Mesenchymal stem cell (in vitro differentiated cells and primary cell): ENCODE measurements at regions not wholly inside any gene's neighbourhood (a gene's known extent, or its start where the extent isn't known, plus 50 kb on each side); places are given as distances from the start of the nearest gene placed in this dataset.

Experiments used
- DNase-seq: peaks from one replicate; pipeline ENCODE4 v3.0.0-alpha.2; 2013
- H2AFZ ChIP-seq: one replicate; pipeline ENCODE4 v1.6.1; 2013; ENCODE audit warnings: low read depth, mild to moderate bottlenecking, control low read depth, inconsistent platforms, low read length, moderate library complexity
- H2AK5ac ChIP-seq: 2 replicates; pipeline ENCODE4 v1.6.1; 2013; ENCODE audit warnings: low read length, moderate library complexity, mild to moderate bottlenecking, inconsistent platforms; ENCODE audit not compliant: severe bottlenecking
- H2BK120ac ChIP-seq: one replicate; pipeline ENCODE4 v1.6.1; 2013; ENCODE audit warnings: low read depth, mild to moderate bottlenecking, inconsistent platforms, low read length, moderate library complexity
- H2BK12ac ChIP-seq, 2 experiments: one replicate each; pipeline ENCODE4 v1.6.1; 2013; ENCODE audit warnings: inconsistent platforms in 2 of 2, low read length in 2 of 2, mild to moderate bottlenecking in 2 of 2, moderate library complexity in 2 of 2, control low read depth in 1 of 2
- H2BK15ac ChIP-seq: one replicate; pipeline ENCODE4 v1.6.1; 2013; ENCODE audit warnings: mild to moderate bottlenecking, low read depth, inconsistent platforms; ENCODE audit not compliant: poor library complexity, severe bottlenecking
- H2BK5ac ChIP-seq: 2 replicates; pipeline ENCODE4 v1.6.1; 2013; ENCODE audit warnings: low read depth, mild to moderate bottlenecking, low read length, control low read depth, inconsistent platforms; ENCODE audit not compliant: poor library complexity, severe bottlenecking
- H3K14ac ChIP-seq, 2 experiments: one replicate each; pipeline ENCODE4 v1.6.1; 2013; ENCODE audit warnings: inconsistent platforms in 2 of 2, low read length in 2 of 2, control low read depth in 1 of 2, mild to moderate bottlenecking in 1 of 2, moderate library complexity in 1 of 2
- H3K18ac ChIP-seq, 2 experiments: one replicate each; pipeline ENCODE4 v1.6.1; 2013; ENCODE audit warnings: inconsistent platforms in 2 of 2, low read length in 2 of 2, control low read depth in 1 of 2, low read depth in 1 of 2, mild to moderate bottlenecking in 1 of 2
- H3K23ac ChIP-seq, 2 experiments: one replicate each; pipeline ENCODE4 v1.6.1; 2013; ENCODE audit warnings: inconsistent platforms in 2 of 2, low read length in 2 of 2, mild to moderate bottlenecking in 2 of 2, moderate library complexity in 2 of 2, control low read depth in 1 of 2
- H3K27ac ChIP-seq: 2 replicates; pipeline ENCODE4 v1.5.1; 2013; ENCODE audit warnings: mild to moderate bottlenecking, moderate library complexity, low read length, control low read depth, inconsistent platforms; ENCODE audit not compliant: poor library complexity, severe bottlenecking
- H3K27me3 ChIP-seq, 2 experiments: 2 replicates each; pipeline versions ENCODE4 v1.6.1 to v1.7.0; 2013; ENCODE audit warnings: low read length in 2 of 2, mild to moderate bottlenecking in 2 of 2, moderate library complexity in 2 of 2, control low read depth in 1 of 2, inconsistent platforms in 1 of 2; ENCODE audit not compliant: control insufficient read depth in 1 of 2, insufficient read depth in 1 of 2
- H3K36me3 ChIP-seq, 2 experiments: 2 replicates each; pipeline versions ENCODE4 v1.6.1 to v1.7.0; 2013; ENCODE audit warnings: low read length in 2 of 2, control low read depth in 1 of 2, inconsistent platforms in 1 of 2, low read depth in 1 of 2, mild to moderate bottlenecking in 1 of 2; ENCODE audit not compliant: insufficient read depth in 2 of 2, control insufficient read depth in 1 of 2
- H3K4ac ChIP-seq, 2 experiments: one replicate each; pipeline ENCODE4 v1.6.1; 2013; ENCODE audit warnings: inconsistent platforms in 2 of 2, low read length in 2 of 2, mild to moderate bottlenecking in 2 of 2, moderate library complexity in 2 of 2, control low read depth in 1 of 2, low read depth in 1 of 2
- H3K4me1 ChIP-seq: 2 replicates; pipeline ENCODE4 v1.6.1; 2013; ENCODE audit warnings: low read depth, low read length, control low read depth; ENCODE audit not compliant: control insufficient read depth, insufficient read depth
- H3K4me2 ChIP-seq: 2 replicates; pipeline ENCODE4 v1.6.1; 2013; ENCODE audit warnings: low read length, mild to moderate bottlenecking, inconsistent platforms; ENCODE audit not compliant: poor library complexity, severe bottlenecking
- H3K4me3 ChIP-seq, 2 experiments: 2 replicates each; pipeline versions ENCODE4 v1.5.1 to v1.7.0; 2013; ENCODE audit warnings: low read length in 2 of 2, mild to moderate bottlenecking in 2 of 2, control low read depth in 1 of 2, low read depth in 1 of 2; ENCODE audit not compliant: insufficient read depth in 1 of 2
- H3K79me1 ChIP-seq: replicated peaks from 2 replicates; pipeline ENCODE4 v1.6.1; 2013; ENCODE audit warnings: mild to moderate bottlenecking, control low read depth, low read length, inconsistent platforms; ENCODE audit not compliant: poor library complexity, severe bottlenecking
- H3K9ac ChIP-seq: 2 replicates; pipeline ENCODE4 v1.7.0; 2013; ENCODE audit warnings: mild to moderate bottlenecking, low read length, moderate library complexity
- H3K9me3 ChIP-seq: 2 replicates; pipeline ENCODE4 v1.7.0; 2013; ENCODE audit warnings: mild to moderate bottlenecking, low read length; ENCODE audit not compliant: control insufficient read depth
- H4K8ac ChIP-seq: one replicate; pipeline ENCODE4 v1.6.1; 2013; ENCODE audit warnings: inconsistent platforms, mild to moderate bottlenecking, low read length, moderate library complexity
- H4K91ac ChIP-seq: one replicate; pipeline ENCODE4 v1.6.1; 2013; ENCODE audit warnings: mild to moderate bottlenecking, low read length, inconsistent platforms
- WGBS: methylation state at CpG from one replicate; pipeline ENCODE4 v1.1.7; 2013; ENCODE audit warnings: mixed read lengths; 5-methylcytosine and 5-hydroxymethylcytosine counted together

- Histone ChIP-seq H3K79me1 (no peaks in the 10 kb centered on the region), H3K27me3 (no peaks in the 10 kb centered on the region), H2BK120ac (no peak overlapping the region), H4K91ac (no peak overlapping the region), H2BK15ac (no peak overlapping the region), H3K14ac (no peak overlapping the region), H2BK12ac (no peak overlapping the region), H2AK5ac (no peak overlapping the region), H3K9me3 (peaks cover 4% of the 10 kb centered on the region), H3K4me3 (no peak overlapping the region), H2AFZ (no peak overlapping the region), H3K36me3 (no peaks in the 10 kb centered on the region), H3K4ac (no peak overlapping the region), H3K27ac (no peak overlapping the region), H3K23ac (no peak overlapping the region), H4K8ac (no peak overlapping the region), H3K4me1 (no peaks in the 10 kb centered on the region), H3K18ac (no peak overlapping the region), H3K4me2 (no peak overlapping the region), H3K9ac (no peak overlapping the region), H2BK5ac (no peak overlapping the region)
- peak; percentile 79 for DNase-seq
- WGBS: 1% methylated on average over 2 of the region's 3 CpGs
Observed at GRCh38 chr6:9789201-9789600, 625.7 kb downstream of the TFAP2A start.

- H2BK15ac ChIP-seq: no peak overlapping the region
- H2BK12ac ChIP-seq: no peak overlapping the region
- no peaks in the 10 kb centered on the region for H3K27me3 ChIP-seq
- no peaks in the 10 kb centered on the region for H3K36me3 ChIP-seq
- H3K27ac ChIP-seq: no peak overlapping the region
- H3K79me1 ChIP-seq: no peaks in the 10 kb centered on the region
- no peaks in the 10 kb centered on the region for H3K4me1 ChIP-seq
- no peak overlapping the region for H2BK120ac ChIP-seq
- H3K4me2 ChIP-seq: no peak overlapping the region
- no peak overlapping the region for H3K23ac ChIP-seq
- DNase-seq: no peak
- H3K9ac ChIP-seq: no peak overlapping the region
- no peak overlapping the region for H2AK5ac ChIP-seq
- H3K4ac ChIP-seq: no peak overlapping the region
- H3K4me3 ChIP-seq: no peak overlapping the region
- H4K8ac ChIP-seq: no peak overlapping the region
- H3K18ac ChIP-seq: no peak overlapping the region
- H2BK5ac ChIP-seq: no peak overlapping the region
- no peak overlapping the region for H3K14ac ChIP-seq
- no peak overlapping the region for H2AFZ ChIP-seq
- no peak overlapping the region for H4K91ac ChIP-seq
- WGBS: no CpG with 5 or more reads among the region's 3 CpGs
- peaks cover 8% of the 10 kb centered on the region for H3K9me3 ChIP-seq
Observed at GRCh38 chr6:9784786-9785185, 630.1 kb downstream of the TFAP2A start.

- WGBS: 80% methylated on average over 5 of the region's 6 CpGs
- H2BK120ac ChIP-seq: no peak overlapping the region
Observed at GRCh38 chr6:9783567-9783966, 631.3 kb downstream of the TFAP2A start.

GRCh38 chr6:9766240-9766915 is 648.5 kb downstream of the TFAP2A start:
- Histone ChIP-seq H3K18ac (no peak overlapping the region), H4K91ac (no peak overlapping the region), H3K4me1 (no peaks in the 10 kb centered on the region), H4K8ac (no peak overlapping the region), H3K79me1 (no peaks in the 10 kb centered on the region), H2AFZ (no peak overlapping the region), H3K4me2 (no peak overlapping the region), H3K27me3 (no peaks in the 10 kb centered on the region), H3K9me3 (peaks cover 4% of the 10 kb centered on the region), H3K4ac (no peak overlapping the region), H3K36me3 (no peaks in the 10 kb centered on the region), H2BK5ac (no peak overlapping the region), H3K4me3 (no peak overlapping the region), H2AK5ac (no peak overlapping the region), H2BK15ac (no peak overlapping the region), H2BK120ac (no peak overlapping the region), H3K14ac (no peak overlapping the region), H3K23ac (no peak overlapping the region), H3K9ac (no peak overlapping the region), H2BK12ac (peak overlapping the region in 1 of 2 experiments; percentile 1), H3K27ac (no peak overlapping the region)
- 21% methylated on average over 2 of the region's 6 CpGs for WGBS
- peak; percentile 98 for DNase-seq

More at GRCh38 chr6:9783567-9783966, 631.3 kb downstream of the TFAP2A start:
- H2BK12ac ChIP-seq: no peak overlapping the region
- H2AFZ ChIP-seq: no peak overlapping the region
- no peak overlapping the region for H2BK15ac ChIP-seq
- H3K4me1 ChIP-seq: no peaks in the 10 kb centered on the region
- H4K91ac ChIP-seq: no peak overlapping the region
- no peak overlapping the region for H3K9ac ChIP-seq
- H4K8ac ChIP-seq: no peak overlapping the region
- H2AK5ac ChIP-seq: no peak overlapping the region
- H2BK5ac ChIP-seq: no peak overlapping the region
- H3K23ac ChIP-seq: no peak overlapping the region
- no peak overlapping the region for H3K4ac ChIP-seq
- no peaks in the 10 kb centered on the region for H3K27me3 ChIP-seq
- H3K27ac ChIP-seq: no peak overlapping the region
- no peaks in the 10 kb centered on the region for H3K36me3 ChIP-seq
- H3K14ac ChIP-seq: no peak overlapping the region
- no peak overlapping the region for H3K4me2 ChIP-seq
- H3K9me3 ChIP-seq: peaks cover 8% of the 10 kb centered on the region
- H3K79me1 ChIP-seq: no peaks in the 10 kb centered on the region
- no peak overlapping the region for H3K4me3 ChIP-seq
- peak; percentile 20 for DNase-seq
- no peak overlapping the region for H3K18ac ChIP-seq
